Lower leg skin (tissue), 4 donors: ENCODE measurements at regions not wholly inside any gene's neighbourhood (a gene's known extent, or its start where the extent isn't known, plus 50 kb on each side); places are given as distances from the start of the nearest gene placed in this dataset.

Experiments
- DNase-seq, 2 donors: peaks; one replicate each; pipeline ENCODE4 v3.0.0-alpha.2; 2019; ENCODE audit warnings: low spot score in 2 of 2
- H3K4me3 ChIP-seq: fragments of 200-600 bp; sonication (generic); 2 replicates; pipeline ENCODE4 v1.5.1; 2017; ENCODE audit warnings: mild to moderate bottlenecking, low read depth; ENCODE audit not compliant: poor library complexity, severe bottlenecking
- CTCF ChIP-seq, 3 donors: fragments of 450-650 bp; IDR thresholded peaks; one replicate each; pipeline ENCODE4 v1.5.1; 2016; ENCODE audit warnings: antibody characterized with exemption in 3 of 3, mild to moderate bottlenecking in 3 of 3, moderate library complexity in 2 of 3
- POLR2A ChIP-seq, 2 donors: fragments of 450-650 bp; IDR thresholded peaks; one replicate each; pipeline ENCODE4 v1.6.1; 2016 to 2017; ENCODE audit warnings: antibody characterized with exemption in 2 of 2, mild to moderate bottlenecking in 1 of 2, moderate library complexity in 1 of 2
- WGBS, 2 donors: methylation state at CpG; one replicate each; pipeline ENCODE4 v1.1.5; 2018; 5-methylcytosine and 5-hydroxymethylcytosine counted together
- intact Hi-C: fragments of 100-400 bp; cut with DNase I; formaldehyde crosslinking; loops from one replicate; pipeline ENCODE4 v1.15.0; 2023; ENCODE audit warnings: low total_unique reads

DNA sequence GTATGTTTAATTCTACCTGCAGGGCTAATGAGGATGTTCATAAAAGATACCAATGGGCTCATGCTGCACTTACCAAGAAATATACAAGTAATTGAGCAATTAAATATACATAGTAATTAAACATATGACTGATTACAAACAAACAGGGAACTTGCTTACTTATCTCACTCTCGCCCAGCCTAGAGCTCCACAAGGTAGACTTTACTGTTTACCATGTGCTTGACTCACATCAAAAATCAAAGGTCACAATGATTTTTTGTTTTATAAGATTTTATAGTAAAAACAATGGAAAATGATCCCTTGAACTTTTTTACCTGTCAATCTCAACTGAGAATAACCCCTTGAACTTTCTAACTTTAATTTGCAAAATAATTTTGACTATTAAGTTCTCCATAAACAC, 1395.1 kb downstream of the SUCLG1 start:
- intact Hi-C loops, result no loop called here
- no peak overlapping the region for H3K4me3 ChIP-seq
- 77 to 90% methylated on average over 1 of the region's 1 CpG for WGBS, 2 donors
- no peak for DNase-seq
- TF ChIP-seq CTCF (IDR thresholded peaks at IDR 0.05) (no peak), POLR2A (IDR thresholded peaks at IDR 0.05) (no peak)

DNA sequence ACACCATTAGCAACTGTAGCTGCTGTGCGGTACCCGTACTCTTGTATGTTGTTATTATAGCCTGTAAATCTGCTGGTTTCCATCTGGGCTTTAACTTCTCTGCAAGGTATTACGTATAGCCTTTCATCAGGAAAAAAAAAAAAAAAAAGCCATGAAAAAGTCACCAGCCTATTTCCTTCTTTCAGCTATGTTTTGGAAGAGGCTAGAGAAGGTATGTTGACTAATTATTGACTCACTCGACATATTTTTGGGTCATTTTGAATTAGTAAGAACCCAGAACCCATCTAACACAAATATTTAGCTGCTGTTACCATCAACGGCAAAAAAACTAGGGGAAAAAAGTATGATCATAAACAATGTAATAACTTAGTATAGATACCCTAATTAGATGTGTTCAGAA, 1395.6 kb downstream of the SUCLG1 start:
- DNase-seq, result no peak
- no peak overlapping the region for H3K4me3 ChIP-seq
- TF ChIP-seq POLR2A (IDR thresholded peaks at IDR 0.05), result no peak
- no peak for TF ChIP-seq CTCF (IDR thresholded peaks at IDR 0.05)
- intact Hi-C loops, result no loop called here
- 73 to 79% methylated on average over 5 of the region's 5 CpGs for WGBS, 2 donors

- intact Hi-C loops, result no loop called here
- DNase-seq, result no peak
- TF ChIP-seq CTCF (IDR thresholded peaks at IDR 0.05) (no peak), POLR2A (IDR thresholded peaks at IDR 0.05) (no peak)
- WGBS, 2 donors, result 62 to 73% methylated on average over 2 of the region's 2 CpGs
- no peak overlapping the region for H3K4me3 ChIP-seq
Measured at GRCh38 chr2:83058683-83059082, 1400.4 kb downstream of the SUCLG1 start.

DNA sequence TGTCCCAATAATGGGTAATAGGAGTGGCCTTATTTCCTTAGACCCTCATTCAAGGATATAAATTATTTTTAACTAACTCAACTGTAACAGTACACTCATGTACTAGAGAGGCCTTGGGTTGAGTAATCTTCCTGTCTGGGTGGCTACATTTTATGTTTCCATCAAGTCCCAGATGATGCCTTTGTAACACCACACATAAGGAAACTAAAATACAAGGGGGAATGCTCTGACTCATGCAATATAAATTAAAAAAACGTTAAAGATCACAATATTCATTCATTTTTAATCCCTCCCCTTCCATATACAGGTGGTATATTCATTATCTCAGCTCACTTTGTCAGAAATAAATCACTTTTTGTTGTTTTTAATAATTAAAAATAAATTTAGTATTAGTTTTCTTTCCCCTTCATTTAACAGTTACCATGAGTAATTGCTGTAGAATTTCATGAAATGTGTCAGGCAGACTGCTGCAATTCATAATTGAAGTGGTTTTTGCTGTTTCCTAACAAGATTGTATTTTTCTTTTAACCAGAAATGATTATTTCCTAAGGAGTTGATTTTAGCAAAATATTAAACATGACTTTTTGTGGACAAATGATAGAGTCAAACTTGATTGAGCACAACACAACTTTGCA, 1403.6 kb downstream of the SUCLG1 start:
- H3K4me3 ChIP-seq, result no peak overlapping the region
- no peak for TF ChIP-seq CTCF (IDR thresholded peaks at IDR 0.05)
- TF ChIP-seq POLR2A (IDR thresholded peaks at IDR 0.05), result no peak
- no peak for DNase-seq
- 9 to 16% methylated on average over 1 of the region's 1 CpG for WGBS, 2 donors
- intact Hi-C loops, result no loop called here

DNA sequence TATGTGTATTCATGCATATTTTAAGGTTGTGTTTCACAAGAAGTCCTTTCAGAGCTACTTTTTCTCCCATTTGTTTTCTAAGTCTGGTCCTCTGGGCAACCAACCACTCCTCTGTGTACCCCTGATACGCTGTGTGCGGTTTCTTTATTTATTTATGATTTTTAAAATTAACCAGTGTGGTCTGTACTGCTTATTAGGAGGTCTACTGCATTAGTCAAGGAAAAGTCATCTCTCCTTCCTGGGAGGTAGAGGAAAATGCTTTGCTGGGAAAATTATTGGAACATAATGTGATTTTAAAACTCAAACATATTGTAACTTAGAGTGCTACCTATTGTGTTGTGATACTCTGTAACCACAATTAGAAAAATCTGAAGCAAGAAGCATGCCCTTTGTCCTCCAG, 1404.3 kb downstream of the SUCLG1 start:
- WGBS, 2 donors, result 71 to 93% methylated on average over 2 of the region's 2 CpGs
- TF ChIP-seq POLR2A (IDR thresholded peaks at IDR 0.05), result no peak
- no peak for TF ChIP-seq CTCF (IDR thresholded peaks at IDR 0.05)
- DNase-seq, result no peak
- no peak overlapping the region for H3K4me3 ChIP-seq
- intact Hi-C loops, result no loop called here

GRCh38 chr2:83051538-83052170, 1407.4 kb downstream of the SUCLG1 start:
- WGBS, 2 donors, result 68 to 73% methylated on average over 6 of the region's 6 CpGs
- no peak for TF ChIP-seq CTCF (IDR thresholded peaks at IDR 0.05)
- no peak for TF ChIP-seq POLR2A (IDR thresholded peaks at IDR 0.05)
- no peak overlapping the region for H3K4me3 ChIP-seq
- intact Hi-C loops, result no loop called here
- DNase-seq, result no peak
